Activated T-cell treated with anti-CD3 and anti-CD28 coated beads, Interleukin-2, amount 50 U/mL, for 72 hours (primary cell): ENCODE measurements at regions not wholly inside any gene's neighbourhood (a gene's known extent, or its start where the extent isn't known, plus 50 kb on each side); places are given as distances from the start of the nearest gene placed in this dataset.
"Not testable (repeated sequence)": the region's sequence is repeated elsewhere in the genome, so short reads cannot be mapped to it uniquely, and the experiment has no call there.

Experiments used
- ATAC-seq, 2 donors: fragments of 150-1000 bp; cut with Tn5 transposase; replicated peaks in 1 of 2; 2 replicates each; pipeline ENCODE4 v1.10.0; 2021; ENCODE audit warnings: moderate library complexity in 2 of 2, mild to moderate bottlenecking in 1 of 2
- DNase-seq, 2 donors: peaks; one replicate each; pipeline ENCODE4 v3.0.0; 2021 to 2022; ENCODE audit warnings: mixed read lengths in 1 of 2
- H3K27ac Mint-ChIP-seq: one replicate; pipeline ENCODE4 v1.8.0; 2022; ENCODE audit warnings: mild to moderate bottlenecking, moderate library complexity, mixed read lengths
- H3K27me3 Mint-ChIP-seq: one replicate; pipeline ENCODE4 v1.8.0; 2022; ENCODE audit warnings: low read depth, mixed read lengths
- H3K36me3 Mint-ChIP-seq, 2 donors: one replicate each; pipeline ENCODE4 v1.8.0; 2022; ENCODE audit warnings: mixed read lengths in 2 of 2, mild to moderate bottlenecking in 1 of 2; ENCODE audit not compliant: insufficient read depth in 2 of 2
- H3K4me1 Mint-ChIP-seq: one replicate; pipeline ENCODE4 v1.8.0; 2022; ENCODE audit warnings: low read depth, mixed read lengths
- H3K4me3 Mint-ChIP-seq, 2 donors: one replicate each; pipeline ENCODE4 v1.8.0; 2022; ENCODE audit warnings: mild to moderate bottlenecking in 2 of 2, mixed read lengths in 2 of 2, moderate library complexity in 2 of 2
- H3K9me3 Mint-ChIP-seq, 2 donors: one replicate each; pipeline ENCODE4 v1.8.0; 2022; ENCODE audit warnings: mixed read lengths in 2 of 2

DNA sequence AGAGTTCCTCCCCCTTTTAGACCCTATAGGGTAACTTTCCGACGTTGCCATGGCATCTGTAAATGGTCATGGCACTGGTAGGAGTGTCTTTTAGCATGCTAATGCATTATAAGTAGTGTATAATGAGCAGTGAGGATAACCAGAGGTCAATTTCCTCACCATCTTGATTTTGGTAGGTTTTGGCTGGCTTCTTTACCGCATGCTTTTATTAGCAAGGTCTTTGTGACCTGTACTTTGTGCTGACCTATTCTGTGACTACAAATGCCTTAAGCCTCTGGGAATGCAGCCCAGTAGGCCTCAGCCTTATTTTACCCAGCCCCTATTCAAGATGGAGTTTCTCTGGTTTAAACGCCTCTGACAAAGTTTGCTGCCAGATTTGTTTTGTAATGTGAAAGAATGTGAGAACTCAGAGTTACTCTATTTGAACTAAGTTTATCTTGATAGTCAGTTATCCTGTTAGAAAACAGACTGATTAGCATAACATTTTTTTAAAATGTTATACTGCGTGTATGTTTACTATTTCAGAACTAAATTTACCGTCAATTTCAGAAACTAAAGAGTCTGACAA, 111.3 kb upstream of the PRSS16 start:
- H3K4me3 Mint-ChIP-seq = peak overlapping the region in 1 of 2 donors; percentile 41
- H3K36me3 Mint-ChIP-seq = peaks cover 2 to 3% of the 10 kb centered on the region in 2 donors
- H3K27me3 Mint-ChIP-seq = no peaks in the 10 kb centered on the region
- DNase-seq (no peak), ATAC-seq (no peak)
- H3K9me3 Mint-ChIP-seq = no peaks in the 10 kb centered on the region
- H3K27ac Mint-ChIP-seq = peak overlapping the region; percentile 72
- peaks cover 42% of the 10 kb centered on the region for H3K4me1 Mint-ChIP-seq

DNA sequence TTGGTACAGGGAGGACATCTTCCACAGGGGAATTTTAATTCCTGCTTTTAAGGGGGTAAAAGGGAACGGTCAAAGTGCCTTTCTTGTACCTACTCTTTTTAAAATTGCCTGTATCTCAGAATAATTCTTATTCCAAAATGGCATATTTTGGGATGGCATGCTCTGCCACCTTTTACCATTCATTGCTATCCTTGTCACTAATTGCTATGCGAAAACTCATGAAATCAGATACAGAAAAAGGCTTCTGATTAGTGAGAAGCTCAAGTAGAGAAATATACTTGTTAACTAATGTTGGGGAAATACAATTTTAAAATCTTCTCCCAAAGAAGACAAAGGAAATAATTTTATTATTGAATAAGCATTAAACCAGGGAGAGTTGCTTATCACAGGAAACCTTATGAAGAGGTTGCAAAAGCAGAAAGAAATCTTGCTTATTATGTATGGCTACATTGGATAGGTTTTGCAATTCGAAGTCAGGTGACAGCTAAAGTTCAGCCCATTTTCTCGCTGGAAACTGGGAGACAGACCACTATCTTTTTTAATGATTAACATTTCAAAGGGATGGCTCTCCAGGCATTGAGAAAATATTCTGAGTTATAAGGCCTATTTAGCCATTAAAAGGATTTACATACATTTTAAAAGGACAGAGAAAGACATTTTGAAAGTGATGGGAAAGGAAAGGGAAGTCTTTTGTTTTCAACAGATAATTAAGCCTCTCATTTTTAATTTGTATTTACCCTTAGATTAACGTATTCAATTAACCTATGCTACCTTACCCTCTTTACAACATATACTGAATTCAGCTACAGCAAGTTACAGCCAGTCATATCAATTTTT, 110.3 kb upstream of the PRSS16 start:
- peak overlapping the region in 1 of 2 donors; percentile 40 for H3K4me3 Mint-ChIP-seq
- peaks cover 2 to 3% of the 10 kb centered on the region in 2 donors for H3K36me3 Mint-ChIP-seq

DNA sequence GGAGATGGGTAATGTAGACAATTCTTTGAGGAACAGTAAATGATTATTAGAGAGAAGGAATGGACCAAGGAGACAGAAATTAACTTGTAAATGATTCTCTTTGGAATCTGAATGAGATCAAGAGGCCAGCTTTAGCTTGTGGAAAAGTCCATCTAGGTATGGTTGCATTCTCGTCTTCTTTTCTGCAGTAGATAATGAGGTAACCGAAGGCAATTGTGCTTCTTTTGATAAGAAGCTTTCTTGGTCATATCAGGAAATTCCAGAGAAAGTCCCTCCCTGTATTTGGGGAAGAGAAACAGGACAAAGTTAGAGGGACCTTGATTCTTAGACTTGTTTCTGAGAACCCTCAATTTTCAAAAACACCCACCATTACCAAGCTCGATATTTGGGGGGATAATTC, 109.1 kb upstream of the PRSS16 start:
- peak overlapping the region; percentile 93 to 99 for H3K4me3 Mint-ChIP-seq
- no peak for DNase-seq
- H3K27ac Mint-ChIP-seq = peak overlapping the region; percentile 97
- H3K4me1 Mint-ChIP-seq = peaks cover 64% of the 10 kb centered on the region
- no peaks in the 10 kb centered on the region for H3K27me3 Mint-ChIP-seq
- peaks cover 2% of the 10 kb centered on the region in 2 donors for H3K36me3 Mint-ChIP-seq
- no peak for ATAC-seq
- H3K9me3 Mint-ChIP-seq = no peaks in the 10 kb centered on the region

More for the DNA sequence above, 110.3 kb upstream of the PRSS16 start:
- Mint-ChIP-seq H3K4me1 (peaks cover 52% of the 10 kb centered on the region), H3K9me3 (no peaks in the 10 kb centered on the region), H3K27ac (peak overlapping the region; percentile 65), H3K27me3 (no peaks in the 10 kb centered on the region)
- DNase-seq (no peak), ATAC-seq (no peak)

DNA sequence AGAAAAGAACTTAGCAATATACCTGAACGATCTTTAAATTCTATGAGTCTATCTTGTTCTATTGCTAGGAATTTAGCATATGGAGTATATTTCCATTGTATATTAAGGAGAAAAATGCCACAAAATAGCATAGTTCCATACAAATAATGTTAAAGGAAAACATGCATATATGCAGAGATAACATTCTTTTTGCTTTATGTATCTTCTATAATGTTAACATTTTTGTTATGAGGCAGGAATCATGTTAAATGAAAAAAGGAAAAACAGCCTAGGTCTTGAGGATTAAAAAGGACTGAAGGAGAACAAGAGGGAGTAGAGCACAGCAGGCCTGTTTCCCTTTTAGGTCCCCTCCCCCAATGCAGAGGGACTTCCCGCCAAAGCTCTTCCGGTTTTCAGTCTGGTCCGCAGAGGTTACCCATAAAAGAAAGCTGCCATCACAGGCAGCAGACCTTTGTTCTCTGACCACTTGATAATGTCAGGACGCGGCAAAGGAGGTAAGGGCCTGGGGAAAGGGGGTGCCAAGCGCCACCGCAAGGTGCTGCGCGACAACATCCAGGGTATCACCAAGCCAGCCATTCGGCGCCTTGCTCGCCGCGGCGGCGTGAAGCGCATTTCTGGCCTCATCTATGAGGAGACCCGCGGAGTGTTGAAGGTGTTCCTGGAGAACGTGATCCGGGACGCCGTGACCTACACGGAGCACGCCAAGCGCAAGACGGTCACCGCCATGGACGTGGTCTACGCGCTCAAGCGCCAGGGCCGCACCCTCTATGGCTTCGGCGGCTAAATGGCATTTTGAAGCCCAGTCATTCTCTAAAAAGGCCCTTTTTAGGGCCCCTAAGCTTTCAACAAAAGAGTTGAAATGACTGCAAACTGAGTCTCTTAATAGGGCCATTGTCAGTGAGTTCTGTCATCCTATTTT, 108.4 kb upstream of the PRSS16 start:
- Mint-ChIP-seq H3K9me3 (no peaks in the 10 kb centered on the region), H3K27ac (peak overlapping the region; percentile 97), H3K4me1 (peaks cover 70% of the 10 kb centered on the region), H3K36me3 (peaks cover 2% of the 10 kb centered on the region in 2 donors), H3K27me3 (no peaks in the 10 kb centered on the region), H3K4me3 (peak overlapping the region; percentile 93 to 99)
- peak; percentile 72 to 76 for ATAC-seq
- DNase-seq = peak; percentile 78 to 79

DNA sequence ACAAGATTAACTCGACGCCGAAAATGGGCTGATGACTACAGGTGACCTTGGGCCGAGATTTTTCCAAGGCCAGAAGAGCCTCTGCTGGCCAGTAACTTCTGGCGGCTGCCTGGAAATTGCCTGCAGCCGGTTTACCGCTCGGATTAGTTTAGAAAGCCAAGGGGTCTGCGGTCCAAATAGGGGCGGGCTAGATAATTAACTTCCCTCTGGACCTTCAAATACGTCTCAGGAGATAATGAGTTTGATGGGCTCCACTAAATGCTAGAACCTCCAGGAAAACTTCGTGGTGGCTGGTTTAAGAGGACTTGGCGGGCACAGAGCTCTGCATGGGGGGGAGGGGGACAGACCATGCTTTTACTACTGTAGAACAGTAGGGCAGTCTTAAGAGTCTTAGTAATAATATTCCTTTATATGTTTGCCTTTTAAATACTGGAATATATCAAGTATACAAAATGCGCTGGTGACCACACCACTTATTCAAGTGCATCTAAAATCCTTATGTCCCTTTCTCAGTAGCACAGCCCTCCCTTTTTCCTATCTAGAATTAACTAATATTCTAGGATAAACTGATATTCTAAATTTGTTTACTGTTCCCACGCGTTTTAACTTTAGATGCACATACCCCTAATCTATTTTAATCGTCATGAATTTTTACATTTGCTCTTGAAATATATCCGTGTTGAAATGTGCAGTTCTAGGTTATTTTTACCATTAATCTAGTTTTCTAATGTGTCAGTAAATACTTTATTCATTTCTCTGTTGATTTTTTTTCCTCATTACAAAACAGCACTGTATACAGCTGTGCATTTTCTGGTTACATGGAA, 107.5 kb upstream of the PRSS16 start:
- Mint-ChIP-seq H3K9me3 (no peaks in the 10 kb centered on the region), H3K27me3 (no peaks in the 10 kb centered on the region), H3K36me3 (peaks cover 2 to 4% of the 10 kb centered on the region in 2 donors), H3K4me1 (peaks cover 70% of the 10 kb centered on the region), H3K27ac (peak overlapping the region; percentile 97), H3K4me3 (peak overlapping the region; percentile 93 to 99)
- peak in 1 of 2 donors; percentile 15 for ATAC-seq
- DNase-seq = no peak

DNA sequence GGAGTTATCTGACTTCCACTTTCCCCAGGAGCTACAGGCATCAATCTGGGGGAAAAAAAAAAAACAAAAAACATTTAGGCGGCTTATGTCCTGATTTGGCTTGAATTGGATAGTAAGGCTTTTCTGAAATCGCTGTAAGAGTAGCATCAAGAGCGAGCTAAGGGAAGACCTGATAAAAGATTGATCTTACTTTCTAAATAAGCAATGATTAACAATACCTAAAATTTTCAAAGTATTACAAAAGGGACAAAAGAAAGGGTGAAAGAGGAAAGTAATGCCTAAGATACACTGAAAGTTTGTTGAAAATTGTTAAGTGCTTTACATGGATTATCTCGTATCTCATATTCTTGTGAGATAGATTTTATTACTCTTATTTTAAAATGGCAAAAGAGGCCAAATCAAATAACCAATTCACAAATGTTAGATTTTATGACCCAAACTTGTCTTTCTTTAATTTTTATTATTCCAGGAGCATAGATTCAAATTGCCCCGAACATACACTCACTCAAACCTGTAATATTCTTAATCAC, 106.4 kb upstream of the PRSS16 start:
- peak overlapping the region; percentile 94 for H3K27ac Mint-ChIP-seq
- H3K9me3 Mint-ChIP-seq = no peaks in the 10 kb centered on the region
- peaks cover 2 to 4% of the 10 kb centered on the region in 2 donors for H3K36me3 Mint-ChIP-seq
- DNase-seq (no peak), ATAC-seq (no peak)
- H3K4me3 Mint-ChIP-seq = peak overlapping the region; percentile 93 to 96
- H3K4me1 Mint-ChIP-seq = peaks cover 63% of the 10 kb centered on the region
- no peaks in the 10 kb centered on the region for H3K27me3 Mint-ChIP-seq

DNA sequence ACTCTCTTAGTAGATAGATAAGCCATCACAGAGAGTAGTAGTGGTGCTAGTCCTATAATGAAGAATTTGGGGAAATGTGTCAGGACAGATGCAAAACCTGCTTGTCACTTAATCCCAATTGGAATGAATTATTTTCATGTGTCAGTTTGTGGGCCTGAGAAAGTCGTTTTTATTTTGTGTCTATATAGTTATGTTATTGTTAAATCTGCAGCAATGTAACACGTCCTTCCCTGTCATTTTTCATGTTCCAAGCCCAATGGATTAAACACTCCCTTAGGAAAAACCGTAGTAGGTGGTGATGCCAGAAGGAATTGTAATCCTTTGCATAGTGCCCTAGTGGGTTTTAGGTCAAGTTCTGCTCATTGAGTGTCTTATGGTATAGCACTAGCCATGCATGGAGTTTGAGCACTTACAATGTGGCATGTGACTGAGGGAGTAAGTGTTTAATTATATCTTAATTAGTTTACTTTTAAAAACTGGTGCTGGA, 105.9 kb upstream of the PRSS16 start:
- ATAC-seq (no peak), DNase-seq (no peak)
- Mint-ChIP-seq H3K27me3 (no peaks in the 10 kb centered on the region), H3K4me3 (peak overlapping the region; percentile 93 to 96), H3K9me3 (no peaks in the 10 kb centered on the region), H3K4me1 (peaks cover 59% of the 10 kb centered on the region), H3K36me3 (peaks cover 2% of the 10 kb centered on the region in 2 donors), H3K27ac (peak overlapping the region; percentile 94)

DNA sequence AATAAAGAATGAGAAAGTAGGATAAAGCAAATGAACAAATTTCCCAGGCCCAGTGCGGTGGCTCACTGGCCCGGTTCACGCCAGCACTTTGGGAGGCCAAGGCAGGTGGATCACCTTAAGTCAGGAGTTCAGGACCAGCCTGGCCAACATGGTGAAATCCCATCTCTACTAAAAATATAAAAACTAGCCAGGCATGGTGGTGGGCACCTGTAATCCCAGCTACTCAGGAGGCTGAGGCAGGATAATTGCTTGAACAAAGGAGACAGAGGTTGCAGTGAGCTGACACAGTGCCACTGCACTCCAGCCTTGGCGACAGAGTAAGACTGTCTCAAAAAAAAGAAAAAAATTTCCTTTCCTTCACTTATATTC, 104.5 kb upstream of the PRSS16 start:
- H3K9me3 Mint-ChIP-seq, H3K36me3 Mint-ChIP-seq, ATAC-seq, H3K27me3 Mint-ChIP-seq, DNase-seq: not testable (repeated sequence)
- peak overlapping the region; percentile 60 for H3K27ac Mint-ChIP-seq
- H3K4me1 Mint-ChIP-seq = peaks cover 49% of the 10 kb centered on the region
- peak overlapping the region in 1 of 2 donors; percentile 83 for H3K4me3 Mint-ChIP-seq

DNA sequence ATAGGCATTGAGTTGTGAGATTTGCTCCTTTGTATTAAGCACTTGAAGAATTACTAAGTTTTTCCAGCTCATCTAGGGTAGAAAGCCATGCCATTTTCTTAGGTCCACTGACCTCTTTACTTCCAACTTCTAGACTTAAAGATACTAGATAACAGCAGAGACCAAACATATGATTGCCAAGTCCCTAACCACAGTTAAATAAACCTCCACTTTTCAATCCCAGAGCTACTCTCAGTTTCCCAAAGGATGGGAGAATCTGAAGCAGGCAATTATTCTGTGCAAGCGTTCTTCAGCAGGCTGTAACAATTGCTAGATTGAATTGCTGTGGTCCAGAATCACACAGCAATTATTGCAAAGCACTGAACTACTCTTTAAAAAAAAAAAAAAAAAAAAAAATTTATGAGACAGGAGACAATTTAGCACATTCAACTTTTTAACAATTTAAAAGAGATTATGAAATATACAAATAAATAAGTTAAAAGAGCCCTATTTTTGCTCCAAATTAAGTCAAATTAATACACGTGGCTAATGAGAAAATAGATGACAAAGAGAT, 104.0 kb upstream of the PRSS16 start:
- H3K27ac Mint-ChIP-seq = peak overlapping the region; percentile 72
- ATAC-seq = no peak
- H3K9me3 Mint-ChIP-seq = no peaks in the 10 kb centered on the region
- peaks cover 2% of the 10 kb centered on the region in 2 donors for H3K36me3 Mint-ChIP-seq
- H3K4me1 Mint-ChIP-seq = peaks cover 47% of the 10 kb centered on the region
- DNase-seq = no peak
- no peaks in the 10 kb centered on the region for H3K27me3 Mint-ChIP-seq
- peak overlapping the region in 1 of 2 donors; percentile 83 for H3K4me3 Mint-ChIP-seq

DNA sequence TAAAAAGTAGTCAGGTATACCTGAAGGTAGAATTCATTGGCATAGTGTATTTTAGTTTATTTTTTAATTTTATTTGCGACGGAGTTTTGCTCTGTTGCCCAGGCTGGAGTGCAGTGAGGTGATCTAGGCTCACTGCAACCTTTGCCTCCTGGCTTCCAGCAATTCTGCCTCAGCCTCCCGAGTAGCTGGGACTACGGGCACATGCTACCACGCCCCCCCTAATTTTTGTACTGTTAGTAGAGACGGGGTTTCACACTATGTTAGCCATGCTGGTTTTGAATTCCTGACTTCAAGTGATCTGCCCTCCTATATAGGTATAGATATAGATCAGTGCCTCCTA, 102.8 kb upstream of the PRSS16 start:
- Mint-ChIP-seq H3K4me3 (no peak overlapping the region), H3K27me3 (no peaks in the 10 kb centered on the region), H3K36me3 (peaks cover 2% of the 10 kb centered on the region in 2 donors), H3K27ac (peak overlapping the region; percentile 58), H3K9me3 (no peaks in the 10 kb centered on the region), H3K4me1 (peaks cover 45% of the 10 kb centered on the region)
- ATAC-seq (no peak), DNase-seq (peak in 1 of 2 donors; percentile 28)

DNA sequence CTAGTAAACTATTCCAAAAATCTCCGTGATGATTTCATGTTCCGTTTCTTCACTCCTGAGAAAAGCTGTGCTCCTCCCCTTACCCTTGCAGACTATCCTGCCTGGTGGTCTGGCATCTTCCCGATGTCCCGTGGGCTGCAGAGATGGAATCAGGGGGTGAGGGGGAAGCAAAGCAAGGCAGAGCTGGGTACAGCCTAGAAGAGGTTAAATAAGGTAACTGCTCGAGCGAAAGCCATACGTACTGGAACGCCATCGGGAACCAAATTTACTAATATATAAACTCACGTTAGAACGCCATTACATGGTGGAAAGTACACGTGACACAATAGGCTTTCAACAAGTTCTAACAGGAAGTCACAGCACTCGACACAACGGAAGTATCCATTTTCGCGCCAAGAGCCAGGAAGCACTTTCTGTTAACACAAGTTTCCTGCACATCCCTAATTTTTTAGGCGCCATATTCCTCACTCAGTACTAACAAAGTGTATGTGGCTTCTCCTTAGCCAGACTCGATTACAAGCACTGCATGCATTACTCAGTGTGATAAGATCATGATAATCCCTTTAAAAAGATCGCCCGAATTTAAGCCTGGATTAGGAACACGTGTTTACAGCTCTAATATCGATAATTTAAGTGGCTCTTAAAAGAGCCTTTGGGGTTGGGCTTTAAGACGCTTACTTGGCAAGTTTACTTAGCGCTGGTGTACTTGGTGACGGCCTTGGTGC, 101.6 kb upstream of the PRSS16 start:
- Mint-ChIP-seq H3K4me3 (no peak overlapping the region), H3K9me3 (no peaks in the 10 kb centered on the region), H3K27ac (no peak overlapping the region), H3K36me3 (peaks cover 2% of the 10 kb centered on the region in 2 donors), H3K4me1 (peaks cover 45% of the 10 kb centered on the region), H3K27me3 (no peaks in the 10 kb centered on the region)
- ATAC-seq = peak; percentile 21 to 32
- DNase-seq = peak; percentile 72 to 73
